ENCODE measurements at regions not wholly inside any gene's neighbourhood (a gene's known extent, or its start where the extent isn't known, plus 50 kb on each side); places are given as distances from the start of the nearest gene placed in this dataset.

DNA sequence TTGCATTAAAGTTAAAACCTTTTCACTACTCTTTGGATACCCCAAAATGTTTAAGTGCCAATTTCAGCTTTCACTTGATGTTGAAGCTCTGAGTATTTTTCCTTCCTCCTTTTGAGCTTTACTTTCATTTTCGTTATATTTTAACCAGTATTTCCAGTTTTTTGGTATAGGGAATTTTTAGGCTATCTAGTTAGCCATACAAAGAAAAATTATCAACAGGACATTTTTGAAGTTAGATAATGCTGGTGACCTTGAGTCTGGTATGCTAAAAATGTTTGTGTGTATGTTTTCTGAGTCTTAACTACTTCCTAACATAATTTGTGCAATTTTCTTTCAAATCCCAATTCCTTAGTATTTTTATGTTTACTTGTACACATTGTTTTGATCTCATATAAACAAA is 284.8 kb downstream of the OTOL1 start:
- Mint-ChIP-seq H3K27me3 (no peaks in the 10 kb centered on the region), H3K4me3 (no peak overlapping the region), H3K9me3 (peaks cover 0 to 9% (median 2%) of the 10 kb centered on the region in 3 donors), H3K4me1 (no peaks in the 10 kb centered on the region), H3K27ac (no peak overlapping the region), H3K36me3 (no peaks in the 10 kb centered on the region)

GRCh38 chr3:161793194-161793930 is 296.8 kb downstream of the OTOL1 start:
- Mint-ChIP-seq H3K27me3 (no peaks in the 10 kb centered on the region), H3K4me1 (no peaks in the 10 kb centered on the region), H3K4me3 (no peak overlapping the region), H3K36me3 (no peaks in the 10 kb centered on the region), H3K27ac (no peak overlapping the region), H3K9me3 (peaks cover 3 to 15% (median 5%) of the 10 kb centered on the region in 3 donors)

- Mint-ChIP-seq H3K27me3 (no peaks in the 10 kb centered on the region), H3K4me3 (no peak overlapping the region), H3K27ac (no peak overlapping the region), H3K4me1 (no peaks in the 10 kb centered on the region), H3K9me3 (peaks cover 3 to 15% (median 5%) of the 10 kb centered on the region in 3 donors), H3K36me3 (no peaks in the 10 kb centered on the region)
Measured at GRCh38 chr3:161794551-161794950, 297.9 kb downstream of the OTOL1 start.

GRCh38 chr3:161796312-161796711 is 299.7 kb downstream of the OTOL1 start:
- no peaks in the 10 kb centered on the region for H3K27me3 Mint-ChIP-seq

DNA sequence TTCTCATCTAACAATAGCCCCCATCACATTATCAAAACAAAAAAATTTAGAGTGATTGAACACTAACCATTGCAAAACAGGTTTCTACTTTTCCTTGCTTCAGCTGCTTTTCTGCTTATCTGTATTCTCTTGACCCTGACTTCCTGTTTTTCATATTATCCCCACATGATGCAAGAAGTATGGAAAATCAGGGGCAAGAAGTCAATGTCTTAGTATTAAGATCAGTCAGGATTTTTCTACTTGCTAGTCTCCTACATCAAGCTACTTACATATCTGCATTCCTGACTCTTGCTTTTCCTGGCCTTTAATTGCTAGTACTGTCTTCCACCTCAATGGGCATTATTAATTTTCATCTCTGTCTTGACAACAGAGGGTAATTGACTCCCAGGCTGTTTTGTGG is 300.2 kb downstream of the OTOL1 start:
- no peaks in the 10 kb centered on the region for H3K27me3 Mint-ChIP-seq
- H3K27ac Mint-ChIP-seq = no peak overlapping the region
- H3K36me3 Mint-ChIP-seq = no peaks in the 10 kb centered on the region

More at GRCh38 chr3:161796312-161796711, 299.7 kb downstream of the OTOL1 start:
- H3K36me3 Mint-ChIP-seq = no peaks in the 10 kb centered on the region
- H3K9me3 Mint-ChIP-seq = peaks cover 8 to 15% (median 12%) of the 10 kb centered on the region in 3 donors
- no peaks in the 10 kb centered on the region for H3K4me1 Mint-ChIP-seq
- no peak overlapping the region for H3K4me3 Mint-ChIP-seq
- H3K27ac Mint-ChIP-seq = no peak overlapping the region

DNA sequence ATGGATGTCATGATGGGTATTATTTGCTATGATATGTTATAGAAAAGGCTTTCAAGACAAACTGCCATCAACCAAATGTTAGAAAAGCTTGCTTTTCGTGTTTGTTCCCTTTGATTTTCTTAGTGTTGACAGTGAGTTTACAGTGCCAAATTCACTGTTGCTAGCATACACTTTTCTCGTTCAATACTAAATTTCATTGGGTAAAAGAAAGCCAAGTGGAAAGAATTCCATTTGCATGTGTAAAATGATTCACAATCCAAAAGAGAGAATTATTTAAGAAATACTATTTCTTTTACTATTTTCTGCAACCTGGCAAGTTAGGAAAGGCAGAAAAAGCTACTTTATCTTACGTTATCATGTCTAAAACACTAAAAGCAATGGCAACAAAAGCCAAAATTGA is 301.4 kb downstream of the OTOL1 start:
- Mint-ChIP-seq H3K27ac (no peak overlapping the region), H3K9me3 (peaks cover 8 to 16% (median 14%) of the 10 kb centered on the region in 3 donors), H3K36me3 (no peaks in the 10 kb centered on the region), H3K4me1 (no peaks in the 10 kb centered on the region), H3K4me3 (no peak overlapping the region), H3K27me3 (no peaks in the 10 kb centered on the region)

More for the DNA sequence above, 300.2 kb downstream of the OTOL1 start:
- H3K4me1 Mint-ChIP-seq = no peaks in the 10 kb centered on the region
- H3K9me3 Mint-ChIP-seq = peaks cover 8 to 15% (median 15%) of the 10 kb centered on the region in 3 donors
- H3K4me3 Mint-ChIP-seq = no peak overlapping the region

DNA sequence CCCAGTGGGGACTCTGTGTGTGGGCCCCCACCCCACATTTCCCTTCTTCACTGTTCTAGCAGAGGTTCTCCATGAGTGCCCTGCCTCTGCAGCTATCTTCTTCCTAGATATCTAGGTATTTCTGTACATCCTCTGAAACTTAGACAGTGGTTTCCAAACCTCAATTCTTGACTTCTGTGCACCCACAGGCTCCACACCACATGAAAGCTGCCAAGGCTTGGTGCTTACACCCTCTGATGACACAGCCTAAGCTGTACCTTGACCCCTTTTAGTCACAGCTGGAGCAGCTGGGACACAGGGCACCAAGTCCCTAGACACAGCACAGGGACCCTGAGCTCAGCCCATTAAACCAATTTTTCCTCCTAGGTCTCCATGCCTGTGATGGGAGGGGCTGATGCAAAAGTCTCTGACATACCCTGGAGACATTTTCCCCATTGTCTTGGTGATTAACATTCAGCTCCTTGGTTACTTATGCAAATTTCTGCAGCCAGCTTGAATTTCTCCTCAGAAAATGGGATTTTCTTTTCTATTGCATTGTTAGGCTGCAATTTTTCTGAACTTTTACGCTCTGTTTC is 304.5 kb downstream of the OTOL1 start:
- H3K9me3 Mint-ChIP-seq = peaks cover 8 to 20% (median 16%) of the 10 kb centered on the region in 3 donors
- no peaks in the 10 kb centered on the region for H3K36me3 Mint-ChIP-seq
- H3K27me3 Mint-ChIP-seq = no peaks in the 10 kb centered on the region
- H3K27ac Mint-ChIP-seq = no peak overlapping the region
- H3K4me3 Mint-ChIP-seq = no peak overlapping the region
- no peaks in the 10 kb centered on the region for H3K4me1 Mint-ChIP-seq

DNA sequence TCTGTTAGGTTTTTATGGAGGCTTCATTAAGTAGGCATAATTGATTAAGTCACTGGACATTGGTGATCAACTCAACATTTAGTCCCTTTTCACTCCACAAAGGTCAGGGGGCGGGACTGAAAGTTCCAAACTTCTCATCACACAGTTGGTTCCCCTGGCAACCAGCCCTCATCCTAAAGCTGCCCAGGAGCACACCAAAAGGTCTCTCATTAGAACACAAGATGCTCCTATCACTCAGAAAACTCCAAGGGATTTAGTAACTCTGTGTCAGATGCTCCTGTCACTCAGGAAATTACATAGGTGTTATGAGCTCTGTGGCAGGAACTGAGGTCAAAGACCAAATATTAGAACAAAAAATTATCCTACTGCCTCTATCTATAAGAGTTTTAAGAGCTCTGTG is 321.5 kb downstream of the OTOL1 start:
- H3K27ac Mint-ChIP-seq = no peak overlapping the region
- H3K36me3 Mint-ChIP-seq = no peaks in the 10 kb centered on the region
- no peaks in the 10 kb centered on the region for H3K4me1 Mint-ChIP-seq
- H3K9me3 Mint-ChIP-seq = peaks cover 0 to 2% (median 0%) of the 10 kb centered on the region in 3 donors
- no peaks in the 10 kb centered on the region for H3K27me3 Mint-ChIP-seq
- no peak overlapping the region for H3K4me3 Mint-ChIP-seq

- Mint-ChIP-seq H3K4me1 (no peaks in the 10 kb centered on the region), H3K27ac (no peak overlapping the region), H3K4me3 (no peak overlapping the region), H3K27me3 (no peaks in the 10 kb centered on the region), H3K36me3 (no peaks in the 10 kb centered on the region), H3K9me3 (no peaks in the 10 kb centered on the region)
Measured at GRCh38 chr3:161821591-161821990, 325.0 kb downstream of the OTOL1 start.

GRCh38 chr3:161822291-161822690 is 325.7 kb downstream of the OTOL1 start:
- Mint-ChIP-seq H3K27me3 (no peaks in the 10 kb centered on the region), H3K4me3 (no peak overlapping the region), H3K4me1 (no peaks in the 10 kb centered on the region), H3K27ac (no peak overlapping the region), H3K9me3 (no peaks in the 10 kb centered on the region), H3K36me3 (no peaks in the 10 kb centered on the region)

- H3K9me3 Mint-ChIP-seq = no peaks in the 10 kb centered on the region
- H3K36me3 Mint-ChIP-seq = no peaks in the 10 kb centered on the region
- H3K4me1 Mint-ChIP-seq = no peaks in the 10 kb centered on the region
- H3K4me3 Mint-ChIP-seq = no peak overlapping the region
- H3K27me3 Mint-ChIP-seq = no peaks in the 10 kb centered on the region
- no peak overlapping the region for H3K27ac Mint-ChIP-seq
Measured at GRCh38 chr3:161823910-161824309, 327.3 kb downstream of the OTOL1 start.

GRCh38 chr3:161838021-161838420 is 341.4 kb downstream of the OTOL1 start:
- Mint-ChIP-seq H3K9me3 (peaks cover 0 to 4% (median 3%) of the 10 kb centered on the region in 3 donors), H3K27ac (no peak overlapping the region), H3K4me1 (no peaks in the 10 kb centered on the region), H3K36me3 (no peaks in the 10 kb centered on the region), H3K27me3 (no peaks in the 10 kb centered on the region), H3K4me3 (no peak overlapping the region)

DNA sequence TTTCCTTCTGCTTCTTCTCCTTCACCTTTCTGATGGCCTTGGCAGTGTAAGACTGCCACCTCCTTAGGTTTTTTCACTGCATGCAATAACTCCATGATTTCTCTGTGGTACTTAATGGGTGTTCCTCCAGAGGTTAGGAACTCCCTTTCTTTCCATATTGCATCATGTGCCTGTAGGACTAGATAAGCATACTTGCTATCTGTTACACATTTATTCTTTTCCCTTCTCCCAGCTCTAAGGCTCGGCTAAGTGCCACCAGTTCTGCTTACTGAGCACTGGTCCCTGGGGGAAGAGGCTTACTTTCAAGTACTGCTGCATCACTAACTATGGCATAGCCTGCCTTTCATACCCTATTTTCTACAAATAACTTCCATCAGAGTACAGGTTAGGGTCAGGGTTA is 351.8 kb downstream of the OTOL1 start:
- Mint-ChIP-seq H3K27me3 (no peaks in the 10 kb centered on the region), H3K27ac (no peak overlapping the region), H3K4me1 (no peaks in the 10 kb centered on the region), H3K36me3 (no peaks in the 10 kb centered on the region), H3K9me3 (peaks cover 0 to 4% (median 0%) of the 10 kb centered on the region in 3 donors), H3K4me3 (no peak overlapping the region)

DNA sequence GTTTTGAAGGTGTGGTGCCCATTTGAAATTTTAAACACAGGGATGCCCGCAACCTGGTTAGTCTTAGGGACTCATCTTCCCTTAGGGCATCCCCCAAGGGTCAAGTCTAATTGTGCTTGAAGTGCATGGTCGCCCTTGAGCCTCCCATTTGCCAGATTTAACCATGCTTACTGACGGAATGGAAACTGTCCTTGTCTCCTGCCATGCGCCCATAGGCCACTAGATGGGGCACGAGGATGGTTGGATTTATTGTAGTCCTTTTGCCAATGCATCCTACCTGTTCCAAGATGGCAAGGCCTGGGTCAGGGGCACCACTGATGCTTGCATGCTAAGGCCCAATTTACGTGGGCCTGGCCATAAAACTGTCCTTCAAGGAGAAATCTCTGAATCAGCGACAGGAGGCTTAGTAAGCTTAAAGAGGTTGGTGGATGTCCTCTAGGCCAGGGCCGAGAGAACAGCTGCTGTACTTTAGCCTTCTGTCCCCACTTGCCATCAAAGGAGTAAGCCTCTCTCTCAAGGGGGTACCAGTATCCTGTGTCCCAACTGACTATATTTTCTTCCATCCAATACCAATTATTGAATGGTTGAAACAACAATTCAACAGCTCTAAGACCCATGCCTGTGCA is 355.4 kb downstream of the OTOL1 start:
- Mint-ChIP-seq H3K27ac (no peak overlapping the region), H3K9me3 (peaks cover 0 to 7% (median 0%) of the 10 kb centered on the region in 3 donors)

GRCh38 chr3:161852744-161853143 is 356.1 kb downstream of the OTOL1 start:
- H3K4me3 Mint-ChIP-seq = no peak overlapping the region
- no peaks in the 10 kb centered on the region for H3K27me3 Mint-ChIP-seq
- H3K27ac Mint-ChIP-seq = no peak overlapping the region
- H3K36me3 Mint-ChIP-seq = no peaks in the 10 kb centered on the region
- peaks cover 0 to 7% (median 0%) of the 10 kb centered on the region in 3 donors for H3K9me3 Mint-ChIP-seq
- no peaks in the 10 kb centered on the region for H3K4me1 Mint-ChIP-seq

More for the DNA sequence above, 355.4 kb downstream of the OTOL1 start:
- H3K4me1 Mint-ChIP-seq = no peaks in the 10 kb centered on the region
- no peaks in the 10 kb centered on the region for H3K27me3 Mint-ChIP-seq
- no peaks in the 10 kb centered on the region for H3K36me3 Mint-ChIP-seq
- H3K4me3 Mint-ChIP-seq = no peak overlapping the region
